Activated CD4-positive, alpha-beta T cell treated with anti-CD3 and anti-CD28 coated beads, Interleukin-2, amount 50 U/mL, for 24 hours (primary cell): ENCODE measurements at regions not wholly inside any gene's neighbourhood (a gene's known extent, or its start where the extent isn't known, plus 50 kb on each side); places are given as distances from the start of the nearest gene placed in this dataset.

Source experiments
- DNase-seq, 2 donors: peaks; one replicate each; pipeline ENCODE4 v3.0.0-alpha.2; 2020; ENCODE audit warnings: low read depth in 1 of 2, low spot score in 1 of 2

GRCh38 chr16:72517154-72517553, 345.2 kb upstream of the PMFBP1 start:
- DNase-seq, result no peak

GRCh38 chr16:72511171-72511570, 339.2 kb upstream of the PMFBP1 start:
- DNase-seq, result no peak

- no peak for DNase-seq
These were observed 336.2 kb upstream of the PMFBP1 start for GRCh38 chr16:72508191-72508590.

GRCh38 chr16:72502594-72503005, 330.6 kb upstream of the PMFBP1 start:
- no peak for DNase-seq

GRCh38 chr16:72501739-72502593, 330.0 kb upstream of the PMFBP1 start:
- peak in 1 of 2 donors; percentile 7 for DNase-seq

GRCh38 chr16:72500545-72500944, 328.6 kb upstream of the PMFBP1 start:
- DNase-seq, result no peak

- no peak for DNase-seq
These were observed 321.9 kb upstream of the PMFBP1 start for GRCh38 chr16:72493716-72494415.

GRCh38 chr16:72487283-72487682, 315.3 kb upstream of the PMFBP1 start:
- DNase-seq, result no peak

GRCh38 chr16:72482695-72483094, 310.7 kb upstream of the PMFBP1 start:
- no peak for DNase-seq

- no peak for DNase-seq
These were observed 309.5 kb upstream of the PMFBP1 start for GRCh38 chr16:72481419-72481818.

GRCh38 chr16:72480911-72481310, 309.0 kb upstream of the PMFBP1 start:
- no peak for DNase-seq

GRCh38 chr16:72475688-72476087, 303.7 kb upstream of the PMFBP1 start:
- DNase-seq, result no peak

- DNase-seq, result peak in 1 of 2 donors; percentile 4
These were observed 302.7 kb upstream of the PMFBP1 start for GRCh38 chr16:72474501-72475123.

GRCh38 chr16:72473631-72474030, 301.7 kb upstream of the PMFBP1 start:
- DNase-seq, result no peak

- no peak for DNase-seq
These were observed 299.5 kb upstream of the PMFBP1 start for GRCh38 chr16:72471317-72471924.

GRCh38 chr16:72470541-72470940, 298.6 kb upstream of the PMFBP1 start:
- no peak for DNase-seq

- DNase-seq, result no peak
These were observed 298.0 kb upstream of the PMFBP1 start for GRCh38 chr16:72469932-72470331.

- no peak for DNase-seq
These were observed 296.6 kb upstream of the PMFBP1 start for GRCh38 chr16:72468582-72468981.

- DNase-seq, result no peak
These were observed 295.3 kb upstream of the PMFBP1 start for GRCh38 chr16:72467157-72467759.

GRCh38 chr16:72464597-72465368, 292.8 kb upstream of the PMFBP1 start:
- no peak for DNase-seq
